ENCODE measurements at regions not wholly inside any gene's neighbourhood (a gene's known extent, or its start where the extent isn't known, plus 50 kb on each side); places are given as distances from the start of the nearest gene placed in this dataset.

DNA sequence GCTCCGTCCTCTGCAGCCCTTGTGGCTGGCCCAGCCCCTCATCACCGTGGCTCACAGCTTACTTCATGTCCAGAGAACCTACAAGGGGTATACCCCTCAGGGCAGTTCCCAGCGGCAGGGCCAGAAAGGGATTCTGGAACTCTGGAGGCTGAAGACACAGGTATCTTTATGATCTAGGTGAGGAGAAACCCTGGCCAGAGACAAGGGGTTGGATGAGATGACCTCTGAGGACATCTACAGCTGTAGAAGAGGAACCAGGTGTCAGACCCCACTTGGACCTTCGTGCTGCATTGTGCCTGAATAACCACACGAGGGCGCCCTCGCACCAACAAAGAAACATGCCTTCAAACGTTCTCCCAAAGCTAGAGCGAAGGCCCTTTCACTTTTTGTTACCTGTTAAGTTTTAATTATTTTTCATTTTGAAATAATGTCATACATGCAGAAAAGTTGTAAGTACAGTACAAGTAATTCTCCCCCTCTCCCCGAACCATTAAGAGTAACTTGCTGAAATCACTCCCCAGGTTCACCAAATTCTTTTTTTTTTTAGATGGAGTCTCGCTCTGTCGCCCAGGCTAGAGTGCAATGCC, 118.7 kb upstream of the SMAD3 start:
- no peaks in the 10 kb centered on the region for H3K36me3 ChIP-seq
- no peak overlapping the region for H3K4me3 ChIP-seq
- TF ChIP-seq, protein P1, sequence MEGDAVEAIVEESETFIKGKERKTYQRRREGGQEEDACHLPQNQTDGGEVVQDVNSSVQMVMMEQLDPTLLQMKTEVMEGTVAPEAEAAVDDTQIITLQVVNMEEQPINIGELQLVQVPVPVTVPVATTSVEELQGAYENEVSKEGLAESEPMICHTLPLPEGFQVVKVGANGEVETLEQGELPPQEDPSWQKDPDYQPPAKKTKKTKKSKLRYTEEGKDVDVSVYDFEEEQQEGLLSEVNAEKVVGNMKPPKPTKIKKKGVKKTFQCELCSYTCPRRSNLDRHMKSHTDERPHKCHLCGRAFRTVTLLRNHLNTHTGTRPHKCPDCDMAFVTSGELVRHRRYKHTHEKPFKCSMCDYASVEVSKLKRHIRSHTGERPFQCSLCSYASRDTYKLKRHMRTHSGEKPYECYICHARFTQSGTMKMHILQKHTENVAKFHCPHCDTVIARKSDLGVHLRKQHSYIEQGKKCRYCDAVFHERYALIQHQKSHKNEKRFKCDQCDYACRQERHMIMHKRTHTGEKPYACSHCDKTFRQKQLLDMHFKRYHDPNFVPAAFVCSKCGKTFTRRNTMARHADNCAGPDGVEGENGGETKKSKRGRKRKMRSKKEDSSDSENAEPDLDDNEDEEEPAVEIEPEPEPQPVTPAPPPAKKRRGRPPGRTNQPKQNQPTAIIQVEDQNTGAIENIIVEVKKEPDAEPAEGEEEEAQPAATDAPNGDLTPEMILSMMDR (IDR thresholded peaks at IDR 0.05) = peak; percentile 88 to 93 (median 90)
- DNase-seq (ENCODE audit: low spot score in 2 of 2) = peak in 1 of 2 donors; percentile 88
- no peaks in the 10 kb centered on the region for H3K9me3 ChIP-seq
- H3K27ac ChIP-seq = no peak overlapping the region
- no peaks in the 10 kb centered on the region for H3K27me3 ChIP-seq
- intact Hi-C loops (cut with DNase I) = loop anchor here (1.0 to 10.0 kb wide), 4 partner anchors 141 to 888 kb away; no protein-coding TSS in a partner anchor
- H3K4me1 ChIP-seq = peaks cover 0 to 3% of the 10 kb centered on the region in 2 donors

DNA sequence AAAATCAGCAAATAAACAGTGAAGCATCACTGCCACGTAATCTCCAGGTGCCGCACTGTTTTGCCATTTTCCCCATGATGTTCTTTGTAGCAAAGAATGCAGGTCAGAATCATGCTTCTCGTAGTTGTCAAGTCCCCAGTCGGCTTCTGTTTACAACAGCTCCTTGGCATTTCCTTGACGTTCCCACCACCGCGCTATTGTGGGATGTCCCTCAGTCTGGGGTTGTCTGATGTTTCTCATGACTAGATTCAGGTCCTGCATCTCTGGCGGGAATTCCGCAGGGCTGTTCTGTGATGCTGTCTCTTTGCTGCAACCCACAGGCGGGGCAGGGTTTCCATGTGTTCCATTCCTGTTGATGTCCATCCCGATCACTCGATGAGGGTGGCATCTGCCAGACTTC, 117.9 kb upstream of the SMAD3 start:
- no peaks in the 10 kb centered on the region for H3K9me3 ChIP-seq
- H3K4me1 ChIP-seq = peaks cover 0 to 3% of the 10 kb centered on the region in 2 donors
- no peaks in the 10 kb centered on the region for H3K36me3 ChIP-seq
- no peak overlapping the region for H3K27ac ChIP-seq
- H3K4me3 ChIP-seq = no peak overlapping the region
- intact Hi-C loops (cut with DNase I) = loop anchor here (5.0 to 10.0 kb wide), 2 partner anchors 140 to 887 kb away; no protein-coding TSS in a partner anchor
- TF ChIP-seq, protein P1 (IDR thresholded peaks at IDR 0.05) = no peak
- DNase-seq (ENCODE audit: low spot score in 2 of 2) = no peak
- no peaks in the 10 kb centered on the region for H3K27me3 ChIP-seq

DNA sequence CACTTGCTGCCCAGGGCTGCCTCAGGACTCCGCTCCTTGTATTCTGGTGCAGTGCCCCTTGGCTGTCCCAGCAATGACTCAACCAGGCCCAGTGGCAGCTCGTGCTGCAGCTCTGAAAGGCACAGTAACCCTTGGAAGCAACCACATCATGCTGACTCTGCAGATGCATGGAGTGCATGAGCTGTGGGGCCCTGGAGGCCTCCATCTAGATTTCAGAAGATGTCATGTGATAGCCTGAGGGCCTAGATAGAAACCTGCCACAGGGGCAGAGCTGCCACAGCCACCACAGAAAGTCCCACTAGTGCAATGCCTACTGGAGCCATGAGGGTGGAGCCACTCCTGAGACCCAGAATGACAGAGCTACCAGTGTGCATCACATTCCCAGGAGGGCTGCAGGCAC, 117.1 kb upstream of the SMAD3 start:
- Histone ChIP-seq H3K27ac (no peak overlapping the region), H3K4me3 (no peak overlapping the region), H3K9me3 (no peaks in the 10 kb centered on the region), H3K36me3 (no peaks in the 10 kb centered on the region), H3K4me1 (peaks cover 0 to 3% of the 10 kb centered on the region in 2 donors), H3K27me3 (no peaks in the 10 kb centered on the region)
- DNase-seq (ENCODE audit: low spot score in 2 of 2) = no peak
- TF ChIP-seq, protein P1 (IDR thresholded peaks at IDR 0.05) = no peak
- intact Hi-C loops (cut with DNase I) = loop anchor here (5.0 to 10.0 kb wide), 2 partner anchors 139 to 887 kb away; no protein-coding TSS in a partner anchor

DNA sequence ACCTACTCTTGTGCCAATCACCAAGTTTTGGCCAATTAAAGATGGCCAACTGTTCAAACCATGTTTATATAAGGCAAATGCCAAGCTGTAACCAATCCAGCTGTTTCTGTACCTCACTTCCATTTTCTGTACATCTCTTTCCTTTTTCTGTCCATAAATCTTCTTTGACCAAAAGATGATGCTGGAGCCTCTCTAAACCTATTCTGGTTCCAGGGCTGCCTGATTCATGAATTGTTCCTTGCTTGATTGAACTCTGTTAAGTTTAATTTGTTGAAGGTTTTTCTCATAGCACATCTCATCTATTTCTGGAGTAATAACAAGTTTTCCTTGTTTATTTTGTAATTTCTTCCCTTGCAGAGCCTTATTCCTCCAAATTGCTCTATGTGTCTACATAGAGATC, 115.3 kb upstream of the SMAD3 start:
- intact Hi-C loops (cut with DNase I) = no loop called here
- Histone ChIP-seq H3K9me3 (no peaks in the 10 kb centered on the region), H3K36me3 (no peaks in the 10 kb centered on the region), H3K27me3 (no peaks in the 10 kb centered on the region), H3K27ac (no peak overlapping the region), H3K4me3 (no peak overlapping the region), H3K4me1 (peaks cover 0 to 3% of the 10 kb centered on the region in 2 donors)
- peak in 1 of 2 donors; percentile 7 for DNase-seq (ENCODE audit: low spot score in 2 of 2)
- TF ChIP-seq, protein P1 (IDR thresholded peaks at IDR 0.05) = no peak

DNA sequence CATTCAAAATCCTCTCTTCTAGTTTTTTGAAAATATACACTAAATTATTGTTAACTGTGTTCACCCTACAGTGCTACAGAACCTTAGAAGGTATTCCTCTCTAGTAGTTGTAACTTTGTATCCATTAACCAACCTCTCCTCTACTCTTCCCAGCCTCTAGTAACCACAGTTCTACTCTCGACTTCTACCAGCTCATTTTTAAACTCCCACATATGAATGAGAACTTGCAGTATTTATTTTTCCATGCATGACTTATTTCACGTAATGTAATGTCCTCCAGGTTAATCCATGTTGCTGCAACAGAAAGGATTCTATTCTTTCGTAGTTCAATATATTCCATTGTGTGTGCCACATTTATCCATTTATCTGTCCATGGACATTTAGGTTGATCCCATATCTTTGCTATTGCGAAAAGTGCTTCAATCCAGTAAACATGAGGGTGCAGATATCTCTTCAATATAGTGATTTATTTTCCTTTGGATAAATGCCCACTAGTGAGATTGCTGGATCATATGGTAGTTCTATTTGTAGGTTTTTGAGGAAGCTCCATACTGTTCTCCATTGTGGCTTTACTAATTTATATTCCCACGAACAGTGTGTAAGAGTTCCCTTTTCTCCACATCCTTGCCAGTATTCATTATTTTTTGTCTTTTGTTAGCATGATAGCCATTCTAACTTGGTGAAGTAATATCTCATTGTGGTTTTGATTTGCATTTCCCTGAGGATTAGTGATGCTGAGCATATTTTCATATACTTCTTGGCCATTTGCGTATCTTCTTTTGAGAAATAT, 113.7 kb upstream of the SMAD3 start:
- no peaks in the 10 kb centered on the region for H3K4me1 ChIP-seq
- H3K27ac ChIP-seq = no peak overlapping the region
- intact Hi-C loops (cut with DNase I) = no loop called here
- no peaks in the 10 kb centered on the region for H3K27me3 ChIP-seq
- H3K36me3 ChIP-seq = no peaks in the 10 kb centered on the region
- H3K9me3 ChIP-seq = no peaks in the 10 kb centered on the region
- H3K4me3 ChIP-seq = no peak overlapping the region
- DNase-seq (ENCODE audit: low spot score in 2 of 2) = no peak
- TF ChIP-seq, protein P1 (IDR thresholded peaks at IDR 0.05) = no peak
